ENCODE measurements at regions not wholly inside any gene's neighbourhood (a gene's known extent, or its start where the extent isn't known, plus 50 kb on each side); places are given as distances from the start of the nearest gene placed in this dataset.
"Not testable (repeated sequence)": the region's sequence is repeated elsewhere in the genome, so short reads cannot be mapped to it uniquely, and the experiment has no call there.

DNA sequence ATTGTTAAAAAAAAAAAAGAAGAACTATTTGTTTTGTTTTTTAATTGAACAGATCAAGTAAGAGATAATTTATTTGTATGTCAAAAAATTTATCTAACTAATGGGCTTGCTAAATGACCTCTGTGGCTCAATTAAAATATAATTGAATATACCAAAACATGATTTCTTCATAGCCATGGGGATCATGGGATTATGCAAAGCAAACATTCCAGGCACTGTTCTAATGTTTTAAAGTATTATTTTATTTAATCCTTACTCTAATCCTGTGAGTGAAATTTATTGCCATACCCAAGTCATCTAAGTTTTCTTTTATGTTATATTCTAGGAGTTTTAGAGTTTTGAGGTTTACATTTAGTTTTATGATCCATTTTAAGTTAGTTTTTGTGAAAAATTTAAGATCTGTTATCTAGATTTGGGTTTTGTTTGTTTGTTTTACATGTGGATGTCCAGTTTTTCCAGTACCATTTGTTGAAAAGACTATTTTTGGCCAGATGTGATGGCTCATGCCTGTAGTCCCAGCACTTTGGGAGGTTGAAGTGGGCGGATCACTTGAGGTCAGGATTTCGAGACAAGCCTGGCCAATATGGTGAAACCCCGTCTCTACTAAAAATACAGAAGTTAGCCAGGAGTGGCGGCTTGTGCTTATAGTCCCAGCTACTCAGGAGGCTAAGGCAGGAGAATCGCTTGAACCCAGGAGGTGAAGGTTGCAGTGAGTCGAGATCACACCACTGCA lies 52.3 kb upstream of the CNOT10 start:
- Mint-ChIP-seq H3K27ac (no peak overlapping the region), H3K4me1 (ENCODE audit: low read depth in 2 of 2) (no peaks in the 10 kb centered on the region), H3K36me3 (ENCODE audit: insufficient read depth) (no peaks in the 10 kb centered on the region), H3K9me3 (no peaks in the 10 kb centered on the region), H3K4me3 (no peak overlapping the region), H3K27me3 (peaks cover 34 to 57% of the 10 kb centered on the region in 2 donors)
- ATAC-seq (replicated peaks) (no peak), DNase-seq (no peak)

DNA sequence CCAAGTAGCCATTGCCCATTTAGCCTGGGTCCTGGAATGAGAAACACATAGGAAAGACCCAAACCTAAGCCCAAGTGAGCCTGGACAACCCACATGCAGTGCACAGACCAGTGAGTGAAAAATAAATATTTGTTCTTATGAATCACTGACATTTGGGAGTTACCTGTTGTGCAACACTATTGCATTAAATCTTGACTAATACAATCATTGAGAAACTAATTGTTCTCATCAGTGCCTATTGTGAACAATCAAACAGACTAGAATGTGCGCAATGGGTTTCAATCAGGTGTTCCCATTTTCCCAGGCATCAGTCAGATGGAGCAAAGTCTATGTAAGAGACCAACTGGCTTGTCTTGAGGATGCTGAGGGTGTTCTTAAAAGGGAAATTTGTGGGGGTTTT lies 54.7 kb upstream of the CNOT10 start:
- no peaks in the 10 kb centered on the region for H3K4me1 Mint-ChIP-seq (ENCODE audit: low read depth in 2 of 2)
- H3K9me3 Mint-ChIP-seq, result no peaks in the 10 kb centered on the region
- H3K4me3 Mint-ChIP-seq, result no peak overlapping the region
- no peaks in the 10 kb centered on the region for H3K36me3 Mint-ChIP-seq (ENCODE audit: insufficient read depth)
- ATAC-seq (replicated peaks) (no peak), DNase-seq (no peak)
- H3K27ac Mint-ChIP-seq, result no peak overlapping the region
- peaks cover 38 to 58% of the 10 kb centered on the region in 2 donors for H3K27me3 Mint-ChIP-seq

- Mint-ChIP-seq H3K27ac (no peak overlapping the region), H3K36me3 (ENCODE audit: insufficient read depth) (no peaks in the 10 kb centered on the region), H3K27me3 (peaks cover 29 to 40% of the 10 kb centered on the region in 2 donors), H3K9me3 (no peaks in the 10 kb centered on the region), H3K4me3 (peak overlapping the region in 1 of 2 donors; percentile 21), H3K4me1 (ENCODE audit: low read depth in 2 of 2) (no peaks in the 10 kb centered on the region)
- ATAC-seq (replicated peaks) (no peak), DNase-seq (no peak)
Measured at GRCh38 chr3:32626631-32627030, 56.0 kb upstream of the DYNC1LI1 start.

GRCh38 chr3:32625543-32626176 lies 55.0 kb upstream of the DYNC1LI1 start:
- not testable (repeated sequence) for H3K9me3 Mint-ChIP-seq; H3K4me1 Mint-ChIP-seq (ENCODE audit: low read depth in 2 of 2); H3K4me3 Mint-ChIP-seq; ATAC-seq (replicated peaks); H3K27ac Mint-ChIP-seq; H3K36me3 Mint-ChIP-seq (ENCODE audit: insufficient read depth); DNase-seq
- H3K27me3 Mint-ChIP-seq, result peaks cover 29 to 32% of the 10 kb centered on the region in 2 donors

DNA sequence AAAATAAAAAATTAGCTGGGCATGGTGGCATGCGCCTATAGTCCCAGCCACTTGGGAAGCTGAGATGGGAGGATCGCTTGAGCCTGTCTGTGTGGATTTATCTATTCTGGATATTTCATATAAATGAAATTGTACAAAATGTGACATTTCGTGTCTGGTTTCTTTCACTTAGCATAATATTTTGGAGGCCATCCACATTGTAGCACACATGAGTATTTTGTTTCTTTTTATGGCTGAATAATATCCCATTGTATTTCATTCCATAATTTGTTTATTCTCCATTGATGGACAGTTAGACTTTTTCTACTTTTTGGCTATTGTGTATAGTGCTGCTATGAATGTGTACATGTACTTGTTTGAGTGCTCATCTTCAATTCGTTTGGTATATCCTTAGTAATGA lies 52.9 kb upstream of the DYNC1LI1 start:
- Mint-ChIP-seq H3K27ac (no peak overlapping the region), H3K27me3 (peaks cover 17 to 18% of the 10 kb centered on the region in 2 donors), H3K36me3 (ENCODE audit: insufficient read depth) (no peaks in the 10 kb centered on the region), H3K4me1 (ENCODE audit: low read depth in 2 of 2) (no peaks in the 10 kb centered on the region), H3K9me3 (peaks cover 0 to 3% of the 10 kb centered on the region in 2 donors), H3K4me3 (no peak overlapping the region)
- DNase-seq (no peak), ATAC-seq (replicated peaks) (no peak)

DNA sequence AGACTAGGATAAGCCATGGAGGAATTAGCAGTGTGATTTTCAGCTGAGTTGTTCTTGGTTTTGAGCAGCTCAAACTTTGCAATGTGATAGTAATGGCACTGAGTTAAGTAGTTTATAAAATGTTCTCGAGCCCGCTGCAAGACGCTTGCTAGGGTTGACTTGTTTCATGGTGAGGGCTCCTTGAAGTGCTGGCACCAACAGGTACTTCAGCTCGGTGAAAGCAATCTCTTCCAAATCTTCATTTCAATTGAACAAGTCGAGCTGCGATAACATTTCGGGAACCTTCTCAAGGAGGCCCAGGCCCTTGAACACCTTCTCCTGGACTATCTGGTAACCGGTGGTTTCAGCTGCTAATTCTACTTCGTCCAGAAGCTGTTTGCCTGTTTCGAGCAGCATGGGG lies 50.8 kb upstream of the DYNC1LI1 start:
- Mint-ChIP-seq H3K4me1 (ENCODE audit: low read depth in 2 of 2) (no peaks in the 10 kb centered on the region), H3K36me3 (ENCODE audit: insufficient read depth) (no peaks in the 10 kb centered on the region), H3K27me3 (peaks cover 0 to 6% of the 10 kb centered on the region in 2 donors), H3K4me3 (no peak overlapping the region), H3K27ac (no peak overlapping the region), H3K9me3 (peaks cover 0 to 3% of the 10 kb centered on the region in 2 donors)
- no peak for DNase-seq
- no peak for ATAC-seq (replicated peaks)

GRCh38 chr3:32620611-32621310 lies 50.1 kb upstream of the DYNC1LI1 start:
- Mint-ChIP-seq H3K4me1 (ENCODE audit: low read depth in 2 of 2) (no peaks in the 10 kb centered on the region), H3K9me3 (peaks cover 0 to 3% of the 10 kb centered on the region in 2 donors), H3K4me3 (no peak overlapping the region), H3K27me3 (peaks cover 0 to 6% of the 10 kb centered on the region in 2 donors), H3K36me3 (ENCODE audit: insufficient read depth) (no peaks in the 10 kb centered on the region), H3K27ac (no peak overlapping the region)
- DNase-seq (no peak), ATAC-seq (replicated peaks) (no peak)
